ENCODE measurements at regions not wholly inside any gene's neighbourhood (a gene's known extent, or its start where the extent isn't known, plus 50 kb on each side); places are given as distances from the start of the nearest gene placed in this dataset.

GRCh38 chr6:133631421-133631820 lies 257.5 kb upstream of the TCF21 start:
- no peak for DNase-seq (ENCODE audit: low read depth)

- no peak for DNase-seq (ENCODE audit: low read depth)
Measured at GRCh38 chr6:133632206-133632605, 256.7 kb upstream of the TCF21 start.

- DNase-seq (ENCODE audit: low read depth) = no peak
Measured at GRCh38 chr6:133632906-133633305, 256.0 kb upstream of the TCF21 start.

- DNase-seq (ENCODE audit: low read depth) = no peak
Measured at GRCh38 chr6:133634474-133634873, 254.4 kb upstream of the TCF21 start.

- no peak for DNase-seq (ENCODE audit: low read depth)
Measured at GRCh38 chr6:133635447-133635846, 253.5 kb upstream of the TCF21 start.

GRCh38 chr6:133637436-133637835 lies 251.5 kb upstream of the TCF21 start:
- no peak for DNase-seq (ENCODE audit: low read depth)

- no peak for DNase-seq (ENCODE audit: low read depth)
Measured at GRCh38 chr6:133637874-133638273, 251.0 kb upstream of the TCF21 start.

- no peak for DNase-seq (ENCODE audit: low read depth)
Measured at GRCh38 chr6:133641104-133641503, 247.8 kb upstream of the TCF21 start.

GRCh38 chr6:133644548-133644891 lies 244.4 kb upstream of the TCF21 start:
- DNase-seq (ENCODE audit: low read depth) = no peak

- peak; percentile 11 for DNase-seq (ENCODE audit: low read depth)
Measured at GRCh38 chr6:133644892-133645619, 243.9 kb upstream of the TCF21 start.

GRCh38 chr6:133645966-133646740 lies 242.8 kb upstream of the TCF21 start:
- DNase-seq (ENCODE audit: low read depth) = no peak

- no peak for DNase-seq (ENCODE audit: low read depth)
Measured at GRCh38 chr6:133648581-133648980, 240.3 kb upstream of the TCF21 start.

- no peak for DNase-seq (ENCODE audit: low read depth)
Measured at GRCh38 chr6:133671376-133671775, 217.5 kb upstream of the TCF21 start.

- no peak for DNase-seq (ENCODE audit: low read depth)
Measured at GRCh38 chr6:133673056-133673455, 215.9 kb upstream of the TCF21 start.

- DNase-seq (ENCODE audit: low read depth) = no peak
Measured at GRCh38 chr6:133674661-133675060, 214.3 kb upstream of the TCF21 start.

- DNase-seq (ENCODE audit: low read depth) = no peak
Measured at GRCh38 chr6:133680994-133681393, 207.9 kb upstream of the TCF21 start.

GRCh38 chr6:133681891-133682290 lies 207.0 kb upstream of the TCF21 start:
- DNase-seq (ENCODE audit: low read depth) = no peak

- no peak for DNase-seq (ENCODE audit: low read depth)
Measured at GRCh38 chr6:133682506-133683307, 206.2 kb upstream of the TCF21 start.

GRCh38 chr6:133683308-133683580 lies 205.7 kb upstream of the TCF21 start:
- DNase-seq (ENCODE audit: low read depth) = no peak

GRCh38 chr6:133683606-133684005 lies 205.3 kb upstream of the TCF21 start:
- DNase-seq (ENCODE audit: low read depth) = no peak

GRCh38 chr6:133688705-133689492 lies 200.0 kb upstream of the TCF21 start:
- no peak for DNase-seq (ENCODE audit: low read depth)

- no peak for DNase-seq (ENCODE audit: low read depth)
Measured at GRCh38 chr6:133689863-133690262, 199.1 kb upstream of the TCF21 start.

All from CMK (cell line).